ENCODE measurements at regions not wholly inside any gene's neighbourhood (a gene's known extent, or its start where the extent isn't known, plus 50 kb on each side); places are given as distances from the start of the nearest gene placed in this dataset.

DNA sequence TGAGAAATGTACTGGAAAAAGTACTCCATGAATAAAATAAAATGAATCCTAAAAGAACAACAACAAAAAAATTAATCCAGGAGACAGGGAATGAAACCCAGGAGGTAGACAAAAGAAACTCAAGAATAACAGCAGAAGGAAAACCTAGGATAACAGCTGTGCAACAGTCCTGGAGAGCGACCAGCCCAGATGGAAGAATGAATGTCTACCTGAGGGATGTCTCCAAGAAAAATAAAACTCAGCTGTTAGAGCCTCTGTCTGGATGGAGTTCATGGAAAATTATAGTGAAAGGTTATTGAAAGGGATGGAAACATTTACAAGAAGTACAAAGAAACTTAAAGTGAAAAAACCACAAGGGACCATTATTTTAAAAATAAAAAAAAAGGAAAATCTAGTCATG lies 135.8 kb upstream of the CA10 start:
- Histone ChIP-seq H4K20me1 (ENCODE audit: insufficient read depth) (no peaks in the 10 kb centered on the region), H3K9me3 (ENCODE audit: insufficient read depth, low read depth) (no peaks in the 10 kb centered on the region), H2AFZ (no peak overlapping the region), H3K4me3 (no peak overlapping the region), H3K36me3 (ENCODE audit: low read depth) (no peaks in the 10 kb centered on the region), H3K4me1 (replicated peaks; ENCODE audit: insufficient read depth) (no peaks in the 10 kb centered on the region), H3K4me2 (no peak overlapping the region), H3K79me2 (ENCODE audit: low read depth) (no peaks in the 10 kb centered on the region), H3K9me2 (ENCODE audit: insufficient read depth) (no peaks in the 10 kb centered on the region), H3F3A (ENCODE audit: insufficient read depth, low read depth) (no peaks in the 10 kb centered on the region), H3K27ac (no peak overlapping the region), H3K27me3 (ENCODE audit: insufficient read depth, low read depth) (0 out of 2 replicates have a peak, but pooled peaks cover 3% of the 10 kb centered on the region)
- POLR2A ChIA-PET (ENCODE audit: unreplicated experiment): no interaction called here
- CTCF ChIA-PET: no interaction called here
- intact Hi-C loops (cut with micrococcal nuclease; ENCODE audit: unreplicated experiment): no loop called here
- TF ChIP-seq EZH2 (IDR thresholded peaks at IDR 0.05; ENCODE audit: low read depth): no peak
- TF ChIP-seq, protein P1, sequence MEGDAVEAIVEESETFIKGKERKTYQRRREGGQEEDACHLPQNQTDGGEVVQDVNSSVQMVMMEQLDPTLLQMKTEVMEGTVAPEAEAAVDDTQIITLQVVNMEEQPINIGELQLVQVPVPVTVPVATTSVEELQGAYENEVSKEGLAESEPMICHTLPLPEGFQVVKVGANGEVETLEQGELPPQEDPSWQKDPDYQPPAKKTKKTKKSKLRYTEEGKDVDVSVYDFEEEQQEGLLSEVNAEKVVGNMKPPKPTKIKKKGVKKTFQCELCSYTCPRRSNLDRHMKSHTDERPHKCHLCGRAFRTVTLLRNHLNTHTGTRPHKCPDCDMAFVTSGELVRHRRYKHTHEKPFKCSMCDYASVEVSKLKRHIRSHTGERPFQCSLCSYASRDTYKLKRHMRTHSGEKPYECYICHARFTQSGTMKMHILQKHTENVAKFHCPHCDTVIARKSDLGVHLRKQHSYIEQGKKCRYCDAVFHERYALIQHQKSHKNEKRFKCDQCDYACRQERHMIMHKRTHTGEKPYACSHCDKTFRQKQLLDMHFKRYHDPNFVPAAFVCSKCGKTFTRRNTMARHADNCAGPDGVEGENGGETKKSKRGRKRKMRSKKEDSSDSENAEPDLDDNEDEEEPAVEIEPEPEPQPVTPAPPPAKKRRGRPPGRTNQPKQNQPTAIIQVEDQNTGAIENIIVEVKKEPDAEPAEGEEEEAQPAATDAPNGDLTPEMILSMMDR (conservative IDR thresholded peaks at IDR 0.05): no peak
- BruUV-seq (replicated peaks): no TSS peak
- DNase-seq: no peak

DNA sequence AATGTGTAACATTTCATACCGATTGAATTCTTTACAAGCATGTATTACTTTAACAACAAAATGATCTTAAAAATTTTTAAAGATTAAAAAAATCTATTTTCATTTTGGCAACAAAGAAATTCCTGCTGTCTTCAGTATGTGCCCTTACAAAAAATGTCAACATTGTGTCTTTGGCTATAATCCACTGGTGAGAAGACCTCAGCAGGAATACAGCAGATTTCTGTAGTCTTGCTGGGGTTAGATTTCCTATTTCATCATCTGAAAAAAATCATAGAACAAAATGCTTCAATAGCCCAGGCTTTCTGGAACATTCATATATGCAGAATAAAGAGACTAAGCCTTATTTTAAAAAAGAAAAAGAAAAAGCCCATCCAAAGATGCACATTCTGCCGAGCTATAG lies 129.1 kb upstream of the CA10 start:
- Histone ChIP-seq H3F3A (ENCODE audit: insufficient read depth, low read depth) (no peaks in the 10 kb centered on the region), H3K9me3 (ENCODE audit: insufficient read depth, low read depth) (no peaks in the 10 kb centered on the region), H3K36me3 (ENCODE audit: low read depth) (no peaks in the 10 kb centered on the region), H3K4me2 (no peak overlapping the region), H3K9me2 (ENCODE audit: insufficient read depth) (no peaks in the 10 kb centered on the region), H3K27ac (no peak overlapping the region), H3K79me2 (ENCODE audit: low read depth) (no peaks in the 10 kb centered on the region), H3K4me1 (replicated peaks; ENCODE audit: insufficient read depth) (no peaks in the 10 kb centered on the region), H3K4me3 (no peak overlapping the region), H4K20me1 (ENCODE audit: insufficient read depth) (no peaks in the 10 kb centered on the region), H3K27me3 (ENCODE audit: insufficient read depth, low read depth) (peaks cover 34% of the 10 kb centered on the region), H2AFZ (no peak overlapping the region)
- intact Hi-C loops (cut with micrococcal nuclease; ENCODE audit: unreplicated experiment): no loop called here
- POLR2A ChIA-PET (ENCODE audit: unreplicated experiment): no interaction called here
- no peak for TF ChIP-seq EZH2 (IDR thresholded peaks at IDR 0.05; ENCODE audit: low read depth)
- TF ChIP-seq, protein P1 (conservative IDR thresholded peaks at IDR 0.05): no peak
- CTCF ChIA-PET: no interaction called here
- no peak for DNase-seq
- no TSS peak for BruUV-seq (replicated peaks)

GRCh38 chr17:52283872-52284271 lies 125.4 kb upstream of the CA10 start:
- no peaks in the 10 kb centered on the region for H3K9me3 ChIP-seq (ENCODE audit: insufficient read depth, low read depth)
- no peaks in the 10 kb centered on the region for H4K20me1 ChIP-seq (ENCODE audit: insufficient read depth)
- H3K36me3 ChIP-seq (ENCODE audit: low read depth): no peaks in the 10 kb centered on the region
- no peak for DNase-seq
- ChIA-PET POLR2A (ENCODE audit: unreplicated experiment) (no interaction called here), CTCF (no interaction called here)
- H3K4me2 ChIP-seq: no peak overlapping the region
- H3K79me2 ChIP-seq (ENCODE audit: low read depth): no peaks in the 10 kb centered on the region
- TF ChIP-seq EZH2 (IDR thresholded peaks at IDR 0.05; ENCODE audit: low read depth): no peak
- TF ChIP-seq, protein P1 (conservative IDR thresholded peaks at IDR 0.05): no peak
- no peaks in the 10 kb centered on the region for H3K4me1 ChIP-seq (replicated peaks; ENCODE audit: insufficient read depth)
- H3K9me2 ChIP-seq (ENCODE audit: insufficient read depth): no peaks in the 10 kb centered on the region
- peaks cover 38% of the 10 kb centered on the region for H3K27me3 ChIP-seq (ENCODE audit: insufficient read depth, low read depth)
- intact Hi-C loops (cut with micrococcal nuclease; ENCODE audit: unreplicated experiment): no loop called here
- no peak overlapping the region for H3K4me3 ChIP-seq
- H3K27ac ChIP-seq: no peak overlapping the region
- H2AFZ ChIP-seq: no peak overlapping the region
- no peaks in the 10 kb centered on the region for H3F3A ChIP-seq (ENCODE audit: insufficient read depth, low read depth)
- BruUV-seq (replicated peaks): no TSS peak
